Kidney epithelial cell (primary cell): ENCODE measurements at regions not wholly inside any gene's neighbourhood (a gene's known extent, or its start where the extent isn't known, plus 50 kb on each side); places are given as distances from the start of the nearest gene placed in this dataset.
"Not testable (repeated sequence)": the region's sequence is repeated elsewhere in the genome, so short reads cannot be mapped to it uniquely, and the experiment has no call there.

Experiments
- DNase-seq: peaks from one replicate; pipeline ENCODE4 v3.0.0-alpha.2; 2010; ENCODE audit warnings: low read depth
- H3K27me3 ChIP-seq: 2 replicates; pipeline ENCODE4 v1.6.0; 2011; ENCODE audit warnings: low read length; ENCODE audit not compliant: control insufficient read depth, insufficient read depth
- H3K36me3 ChIP-seq: 2 replicates; pipeline ENCODE4 v1.5.1; 2011; ENCODE audit warnings: low read length; ENCODE audit not compliant: control insufficient read depth, insufficient read depth
- H3K4me3 ChIP-seq: 2 replicates; pipeline ENCODE4 v1.5.1; 2011; ENCODE audit warnings: low read depth, mild to moderate bottlenecking, control low read depth, low read length
- CTCF ChIP-seq: IDR thresholded peaks from 2 replicates; pipeline ENCODE4 v1.5.1; 2011; ENCODE audit warnings: mild to moderate bottlenecking, moderate library complexity, low read length, control low read depth, inconsistent platforms; ENCODE audit not compliant: insufficient read depth, poor library complexity, severe bottlenecking

GRCh38 chr10:30172091-30172490 lies 112.7 kb upstream of the JCAD start:
- TF ChIP-seq CTCF, result no peak

GRCh38 chr10:30171601-30172000 lies 112.2 kb upstream of the JCAD start:
- Histone ChIP-seq H3K27me3 (no peaks in the 10 kb centered on the region), H3K4me3 (no peak overlapping the region), H3K36me3 (no peaks in the 10 kb centered on the region)
- no peak for DNase-seq
- TF ChIP-seq CTCF, result no peak

More at GRCh38 chr10:30172091-30172490, 112.7 kb upstream of the JCAD start:
- H3K4me3 ChIP-seq, result no peak overlapping the region
- no peak for DNase-seq
- no peaks in the 10 kb centered on the region for H3K36me3 ChIP-seq
- no peaks in the 10 kb centered on the region for H3K27me3 ChIP-seq

GRCh38 chr10:30170814-30171213 lies 111.4 kb upstream of the JCAD start:
- DNase-seq, result no peak
- TF ChIP-seq CTCF, result no peak
- Histone ChIP-seq H3K36me3 (no peaks in the 10 kb centered on the region), H3K27me3 (no peaks in the 10 kb centered on the region), H3K4me3 (no peak overlapping the region)

GRCh38 chr10:30170146-30170545 lies 110.8 kb upstream of the JCAD start:
- Histone ChIP-seq H3K4me3 (no peak overlapping the region), H3K36me3 (no peaks in the 10 kb centered on the region), H3K27me3 (no peaks in the 10 kb centered on the region)
- TF ChIP-seq CTCF, result no peak
- DNase-seq, result no peak

- no peak for DNase-seq
- H3K36me3 ChIP-seq, result no peaks in the 10 kb centered on the region
- H3K27me3 ChIP-seq, result no peaks in the 10 kb centered on the region
- no peak overlapping the region for H3K4me3 ChIP-seq
- no peak for TF ChIP-seq CTCF
Observed at GRCh38 chr10:30169342-30169741, 110.0 kb upstream of the JCAD start.

GRCh38 chr10:30166929-30167328 lies 107.5 kb upstream of the JCAD start:
- Histone ChIP-seq H3K27me3 (no peaks in the 10 kb centered on the region), H3K36me3 (no peaks in the 10 kb centered on the region), H3K4me3 (no peak overlapping the region)
- TF ChIP-seq CTCF, result no peak
- no peak for DNase-seq

- H3K27me3 ChIP-seq, result not testable (repeated sequence)
Observed at GRCh38 chr10:30163410-30163809, 104.0 kb upstream of the JCAD start.

GRCh38 chr10:30162796-30163195 lies 103.4 kb upstream of the JCAD start:
- not testable (repeated sequence) for H3K4me3 ChIP-seq, H3K36me3 ChIP-seq, DNase-seq, H3K27me3 ChIP-seq

More at GRCh38 chr10:30163410-30163809, 104.0 kb upstream of the JCAD start:
- not testable (repeated sequence) for DNase-seq, H3K4me3 ChIP-seq, H3K36me3 ChIP-seq
